ENCODE measurements at regions not wholly inside any gene's neighbourhood (a gene's known extent, or its start where the extent isn't known, plus 50 kb on each side); places are given as distances from the start of the nearest gene placed in this dataset.

- WGBS (ENCODE audit: insufficient coverage, low coverage, missing lambda C conversion rate) = 0% methylated on average over 4 of the region's 4 CpGs
- no peak for FAIRE-seq
- no peak overlapping the region for H3K4me3 ChIP-seq
- CTCF ChIA-PET (ENCODE audit: low intra/inter-chr PET ratio) = no interaction called here
- H3K36me3 ChIP-seq (ENCODE audit: control insufficient read depth, insufficient read depth, low read length) = no peaks in the 10 kb centered on the region
- no peaks in the 10 kb centered on the region for H3K4me1 ChIP-seq (replicated peaks in 1 of 2; ENCODE audit: control insufficient read depth in 2 of 2, insufficient read depth in 2 of 2, low read length in 2 of 2)
- no peak overlapping the region for H3K4me2 ChIP-seq (ENCODE audit: insufficient read depth, low read length)
- in situ Hi-C loops (cut with MboI) (no loop called here), intact Hi-C loops (cut with micrococcal nuclease) (no loop called here)
- no peak overlapping the region for H2AFZ ChIP-seq (ENCODE audit: low read depth, low read length)
- no peak for ATAC-seq
- H3K9me1 ChIP-seq (ENCODE audit: control insufficient read depth, insufficient read depth, low read length) = no peaks in the 10 kb centered on the region
- no peaks in the 10 kb centered on the region for H3K27me3 ChIP-seq (ENCODE audit: control insufficient read depth in 2 of 2, insufficient read depth in 2 of 2, low read length in 2 of 2)
- no peak overlapping the region for H3K27ac ChIP-seq (ENCODE audit: extremely low read depth, low read depth, low read length)
- no peak for DNase-seq (ENCODE audit: extremely low read depth in 1 of 4, low spot score in 3 of 4)
- H4K20me1 ChIP-seq (replicated peaks; ENCODE audit: control insufficient read depth, insufficient read depth, low read length) = no peaks in the 10 kb centered on the region
- BruUV-seq (replicated peaks) = no TSS peak
- H3K79me2 ChIP-seq (ENCODE audit: control insufficient read depth, insufficient read depth, low read length) = no peaks in the 10 kb centered on the region
- H3K9ac ChIP-seq (ENCODE audit: insufficient read depth in 1 of 2, low read depth in 2 of 2, low read length in 2 of 2) = no peak overlapping the region
- POLR2A ChIA-PET = no interaction called here
- no peaks in the 10 kb centered on the region for H3K9me3 ChIP-seq (replicated peaks; ENCODE audit: control insufficient read depth, insufficient read depth, low read depth, low read length)
- TF ChIP-seq GABPB2 (CRISPR knock-in tag; conservative IDR thresholded peaks at IDR 0.05) (no peak), SMARCC2 (IDR thresholded peaks at IDR 0.05; ENCODE audit: low read depth) (no peak), CTBP1 (IDR thresholded peaks at IDR 0.05; ENCODE audit: borderline replicate concordance) (no peak), CTCFL (IDR thresholded peaks at IDR 0.05; ENCODE audit: borderline replicate concordance, insufficient read depth, low read depth, low read length, poor library complexity, severe bottlenecking) (no peak), ZNF518B (CRISPR knock-in tag; IDR thresholded peaks at IDR 0.05) (no peak), MTF1 (CRISPR knock-in tag; IDR thresholded peaks at IDR 0.05; ENCODE audit: borderline replicate concordance) (no peak), RUNX1 (IDR thresholded peaks at IDR 0.05; ENCODE audit: low read depth) (no peak), TEAD4 (IDR thresholded peaks at IDR 0.05; ENCODE audit: low read length) (no peak), TEAD4 (CRISPR knock-in tag; IDR thresholded peaks at IDR 0.05; ENCODE audit: borderline replicate concordance) (no peak), NR2F6 (CRISPR knock-in tag; IDR thresholded peaks at IDR 0.05) (no peak), ZBTB9 (CRISPR knock-in tag; IDR thresholded peaks at IDR 0.05) (no peak), ZFP1 (CRISPR knock-in tag; IDR thresholded peaks at IDR 0.05) (no peak), PKNOX1 (IDR thresholded peaks at IDR 0.05) (no peak), ZKSCAN3 (CRISPR knock-in tag; IDR thresholded peaks at IDR 0.05) (no peak), SIRT6 (IDR thresholded peaks at IDR 0.05; ENCODE audit: low read depth, low read length) (no peak), ZBED1 (IDR thresholded peaks at IDR 0.05) (no peak)
Observed at GRCh38 chr2:150046810-150047209, 440.7 kb downstream of the RND3 start.

Data from K562 (cell line).